Parathyroid adenoma (tissue), 2 donors: ENCODE measurements at regions not wholly inside any gene's neighbourhood (a gene's known extent, or its start where the extent isn't known, plus 50 kb on each side); places are given as distances from the start of the nearest gene placed in this dataset.

ENCODE experiments used
- H2AFZ ChIP-seq: fragments of 300-600 bp; sonication (generic); one replicate; pipeline ENCODE4 v1.7.0; 2017; ENCODE audit warnings: antibody characterized with exemption, mild to moderate bottlenecking
- H3K27ac ChIP-seq: fragments of 300-600 bp; sonication (generic); one replicate; pipeline ENCODE4 v1.7.0; 2017
- H3K27me3 ChIP-seq: fragments of 300-600 bp; sonication (generic); one replicate; pipeline ENCODE4 v1.7.0; 2017; ENCODE audit warnings: low read length; ENCODE audit not compliant: control insufficient read depth, insufficient read depth
- H3K36me3 ChIP-seq: fragments of 300-600 bp; sonication (generic); one replicate; pipeline ENCODE4 v1.7.0; 2017; ENCODE audit warnings: low read length; ENCODE audit not compliant: control insufficient read depth, insufficient read depth
- H3K4me1 ChIP-seq: fragments of 300-600 bp; sonication (generic); one replicate; pipeline ENCODE4 v1.7.0; 2017; ENCODE audit warnings: control low read depth
- H3K4me2 ChIP-seq: fragments of 300-600 bp; sonication (generic); one replicate; pipeline ENCODE4 v1.7.0; 2017; ENCODE audit warnings: low read length
- H3K4me3 ChIP-seq: fragments of 300-600 bp; sonication (generic); one replicate; pipeline ENCODE4 v1.7.0; 2017; ENCODE audit warnings: low read depth, low read length
- H3K79me2 ChIP-seq: fragments of 300-600 bp; sonication (generic); one replicate; pipeline ENCODE4 v1.7.0; 2017; ENCODE audit warnings: control low read depth
- H3K9ac ChIP-seq: fragments of 300-600 bp; sonication (generic); one replicate; pipeline ENCODE4 v1.7.0; 2017; ENCODE audit warnings: mild to moderate bottlenecking
- H3K9me3 ChIP-seq: fragments of 300-600 bp; sonication (generic); one replicate; pipeline ENCODE4 v1.7.0; 2017; ENCODE audit warnings: low read length; ENCODE audit not compliant: control insufficient read depth
- TF ChIP-seq, protein P1 (sequence below): fragments of 300-600 bp; sonication (generic); IDR thresholded peaks from one replicate; pipeline ENCODE4 v1.7.0; 2017; ENCODE audit warnings: antibody characterized with exemption, mild to moderate bottlenecking
- donor health status: primary hyperparathyroidism.

DNA sequence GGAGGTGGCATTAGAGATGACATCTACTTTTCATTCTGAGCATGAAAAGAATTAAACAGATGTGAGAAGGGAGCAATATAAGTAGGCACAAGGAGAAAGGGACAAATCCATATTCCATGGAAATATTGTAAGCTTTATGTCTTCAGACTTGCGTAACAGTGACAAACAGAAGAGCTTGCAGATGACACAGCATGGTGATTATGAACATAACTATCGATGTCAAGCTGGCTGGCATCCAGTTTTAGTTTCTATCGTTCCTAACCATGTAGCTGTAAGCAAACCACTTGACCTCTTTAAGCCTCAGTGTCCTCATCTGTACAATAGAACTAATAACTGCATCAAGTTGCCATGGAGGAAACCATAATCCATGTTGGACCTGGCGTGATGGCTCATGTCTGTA, 246.7 kb upstream of the ADRA1B start:
- H3K4me1 ChIP-seq = no peaks in the 10 kb centered on the region
- no peak overlapping the region for H2AFZ ChIP-seq
- TF ChIP-seq, protein P1, sequence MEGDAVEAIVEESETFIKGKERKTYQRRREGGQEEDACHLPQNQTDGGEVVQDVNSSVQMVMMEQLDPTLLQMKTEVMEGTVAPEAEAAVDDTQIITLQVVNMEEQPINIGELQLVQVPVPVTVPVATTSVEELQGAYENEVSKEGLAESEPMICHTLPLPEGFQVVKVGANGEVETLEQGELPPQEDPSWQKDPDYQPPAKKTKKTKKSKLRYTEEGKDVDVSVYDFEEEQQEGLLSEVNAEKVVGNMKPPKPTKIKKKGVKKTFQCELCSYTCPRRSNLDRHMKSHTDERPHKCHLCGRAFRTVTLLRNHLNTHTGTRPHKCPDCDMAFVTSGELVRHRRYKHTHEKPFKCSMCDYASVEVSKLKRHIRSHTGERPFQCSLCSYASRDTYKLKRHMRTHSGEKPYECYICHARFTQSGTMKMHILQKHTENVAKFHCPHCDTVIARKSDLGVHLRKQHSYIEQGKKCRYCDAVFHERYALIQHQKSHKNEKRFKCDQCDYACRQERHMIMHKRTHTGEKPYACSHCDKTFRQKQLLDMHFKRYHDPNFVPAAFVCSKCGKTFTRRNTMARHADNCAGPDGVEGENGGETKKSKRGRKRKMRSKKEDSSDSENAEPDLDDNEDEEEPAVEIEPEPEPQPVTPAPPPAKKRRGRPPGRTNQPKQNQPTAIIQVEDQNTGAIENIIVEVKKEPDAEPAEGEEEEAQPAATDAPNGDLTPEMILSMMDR = no peak
- no peaks in the 10 kb centered on the region for H3K27me3 ChIP-seq
- H3K9me3 ChIP-seq = no peaks in the 10 kb centered on the region
- H3K4me2 ChIP-seq = no peak overlapping the region
- no peak overlapping the region for H3K27ac ChIP-seq
- H3K9ac ChIP-seq = no peak overlapping the region
- no peaks in the 10 kb centered on the region for H3K79me2 ChIP-seq
- H3K36me3 ChIP-seq = no peaks in the 10 kb centered on the region
- H3K4me3 ChIP-seq = no peak overlapping the region

DNA sequence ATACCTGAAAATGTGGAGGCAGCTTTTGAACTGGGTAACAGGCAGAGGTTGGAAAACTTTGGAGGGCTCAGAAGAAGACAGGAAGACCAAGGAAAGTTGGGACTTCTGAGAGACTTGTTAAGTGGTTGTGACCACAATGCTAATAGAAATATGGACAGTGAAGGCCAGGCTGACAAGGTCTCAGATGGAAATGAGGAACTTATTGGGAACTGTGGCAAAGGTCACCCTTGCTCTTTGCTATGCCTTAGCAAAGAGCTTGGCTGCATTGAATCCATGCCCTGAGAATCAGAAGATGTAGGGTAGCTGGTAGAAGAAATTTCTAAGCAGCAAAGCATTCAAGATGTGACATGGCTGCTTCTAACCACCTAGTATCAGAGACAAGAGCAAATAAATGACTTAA, 244.4 kb upstream of the ADRA1B start:
- Histone ChIP-seq H3K4me3 (no peak overlapping the region), H3K27me3 (no peaks in the 10 kb centered on the region)

DNA sequence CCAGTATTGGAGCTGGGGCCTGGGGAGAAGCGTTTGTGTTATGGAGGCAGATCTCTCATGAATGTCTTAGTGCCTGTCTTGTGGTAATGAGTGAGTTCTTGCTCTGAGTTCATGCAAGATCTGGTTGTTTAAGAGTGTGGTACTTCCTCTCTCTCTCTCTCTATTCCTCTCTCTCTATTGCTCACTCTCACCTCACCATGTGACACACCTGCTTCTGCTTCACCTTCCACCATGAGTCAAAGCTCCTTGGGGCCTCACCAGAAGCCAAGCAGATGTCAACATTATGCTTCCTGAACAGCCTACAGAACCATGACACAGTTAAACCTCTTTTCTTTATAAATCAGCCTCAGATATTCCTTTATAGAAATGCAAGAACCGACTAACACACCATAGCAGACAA, 242.7 kb upstream of the ADRA1B start:
- no peak overlapping the region for H3K27ac ChIP-seq
- no peaks in the 10 kb centered on the region for H3K4me1 ChIP-seq
- H3K27me3 ChIP-seq = no peaks in the 10 kb centered on the region
- no peaks in the 10 kb centered on the region for H3K36me3 ChIP-seq
- H2AFZ ChIP-seq = no peak overlapping the region
- H3K4me3 ChIP-seq = no peak overlapping the region
- H3K79me2 ChIP-seq = no peaks in the 10 kb centered on the region
- no peaks in the 10 kb centered on the region for H3K9me3 ChIP-seq
- no peak overlapping the region for H3K4me2 ChIP-seq
- H3K9ac ChIP-seq = no peak overlapping the region
- TF ChIP-seq, protein P1 = no peak

More for the DNA sequence above, 244.4 kb upstream of the ADRA1B start:
- no peaks in the 10 kb centered on the region for H3K79me2 ChIP-seq
- no peaks in the 10 kb centered on the region for H3K4me1 ChIP-seq
- no peak overlapping the region for H3K27ac ChIP-seq
- H3K9ac ChIP-seq = no peak overlapping the region
- no peaks in the 10 kb centered on the region for H3K9me3 ChIP-seq
- H2AFZ ChIP-seq = no peak overlapping the region
- no peaks in the 10 kb centered on the region for H3K36me3 ChIP-seq
- H3K4me2 ChIP-seq = no peak overlapping the region
- TF ChIP-seq, protein P1 = no peak

DNA sequence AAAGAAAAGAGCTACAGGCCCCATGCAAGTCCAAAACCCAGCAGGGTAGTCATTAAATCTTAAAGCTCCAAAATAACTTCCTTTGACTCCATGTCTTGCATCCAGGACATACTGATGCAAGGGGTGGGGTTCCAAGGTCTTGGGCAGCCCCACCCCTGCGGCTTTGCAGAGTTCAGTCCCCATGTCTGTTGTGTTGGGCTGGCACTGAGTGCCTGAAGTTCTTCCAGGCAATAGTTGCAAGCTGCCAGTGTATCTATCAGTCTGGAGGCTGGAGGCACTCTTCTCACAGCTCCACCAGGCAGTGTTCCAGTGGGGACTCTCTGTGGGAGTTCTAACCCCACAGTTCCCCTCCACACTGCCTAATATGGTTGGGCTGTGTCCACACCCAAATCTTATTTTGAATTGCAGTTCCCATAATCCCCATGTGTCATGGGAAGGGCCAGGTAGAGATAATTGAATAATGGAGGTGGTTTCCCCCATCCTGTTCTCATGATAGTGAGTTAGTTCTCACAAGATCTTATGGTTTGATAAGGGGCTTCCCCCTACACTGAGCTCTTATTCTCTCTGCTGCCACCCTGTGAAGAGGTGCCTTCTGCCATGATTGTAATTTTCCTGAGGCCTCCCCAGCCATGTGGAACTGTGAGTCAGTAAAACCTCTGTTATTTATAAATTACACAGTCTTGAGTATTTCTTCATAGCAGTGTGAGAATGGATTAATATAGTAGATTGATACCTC, 237.5 kb upstream of the ADRA1B start:
- H3K27ac ChIP-seq = no peak overlapping the region
- no peak overlapping the region for H3K9ac ChIP-seq
- H3K79me2 ChIP-seq = no peaks in the 10 kb centered on the region
- H3K36me3 ChIP-seq = no peaks in the 10 kb centered on the region
- no peak overlapping the region for H3K4me3 ChIP-seq
- H3K4me2 ChIP-seq = no peak overlapping the region
- no peaks in the 10 kb centered on the region for H3K4me1 ChIP-seq
- no peak overlapping the region for H2AFZ ChIP-seq
- no peaks in the 10 kb centered on the region for H3K27me3 ChIP-seq
- TF ChIP-seq, protein P1 = no peak
- no peaks in the 10 kb centered on the region for H3K9me3 ChIP-seq

DNA sequence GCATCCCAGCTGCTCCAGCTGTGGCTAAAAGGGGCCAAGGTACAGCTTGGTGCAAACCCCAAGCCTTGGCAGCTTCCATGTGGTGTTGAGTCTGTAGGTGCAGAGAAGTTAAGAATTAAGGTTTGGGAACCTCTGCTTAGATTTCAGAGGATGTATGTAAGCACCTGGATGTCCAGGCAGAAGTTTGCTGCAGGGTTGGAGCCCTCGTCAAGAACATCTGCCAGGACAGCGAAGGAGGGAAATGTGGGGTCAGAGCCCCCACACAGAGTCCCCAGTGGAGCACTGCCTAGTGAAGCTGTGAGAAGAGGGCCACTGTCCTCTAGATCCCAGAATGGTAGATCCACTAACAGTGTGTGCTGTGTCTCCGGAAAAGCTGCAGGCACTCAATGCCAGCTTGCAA, 236.2 kb upstream of the ADRA1B start:
- Histone ChIP-seq H3K9ac (no peak overlapping the region), H2AFZ (no peak overlapping the region), H3K9me3 (no peaks in the 10 kb centered on the region), H3K27me3 (no peaks in the 10 kb centered on the region), H3K4me2 (no peak overlapping the region), H3K79me2 (no peaks in the 10 kb centered on the region), H3K36me3 (no peaks in the 10 kb centered on the region), H3K4me1 (no peaks in the 10 kb centered on the region), H3K27ac (no peak overlapping the region), H3K4me3 (no peak overlapping the region)
- TF ChIP-seq, protein P1 = no peak
